ENCODE measurements at regions not wholly inside any gene's neighbourhood (a gene's known extent, or its start where the extent isn't known, plus 50 kb on each side); places are given as distances from the start of the nearest gene placed in this dataset.
"Not testable (repeated sequence)": the region's sequence is repeated elsewhere in the genome, so short reads cannot be mapped to it uniquely, and the experiment has no call there.

DNA sequence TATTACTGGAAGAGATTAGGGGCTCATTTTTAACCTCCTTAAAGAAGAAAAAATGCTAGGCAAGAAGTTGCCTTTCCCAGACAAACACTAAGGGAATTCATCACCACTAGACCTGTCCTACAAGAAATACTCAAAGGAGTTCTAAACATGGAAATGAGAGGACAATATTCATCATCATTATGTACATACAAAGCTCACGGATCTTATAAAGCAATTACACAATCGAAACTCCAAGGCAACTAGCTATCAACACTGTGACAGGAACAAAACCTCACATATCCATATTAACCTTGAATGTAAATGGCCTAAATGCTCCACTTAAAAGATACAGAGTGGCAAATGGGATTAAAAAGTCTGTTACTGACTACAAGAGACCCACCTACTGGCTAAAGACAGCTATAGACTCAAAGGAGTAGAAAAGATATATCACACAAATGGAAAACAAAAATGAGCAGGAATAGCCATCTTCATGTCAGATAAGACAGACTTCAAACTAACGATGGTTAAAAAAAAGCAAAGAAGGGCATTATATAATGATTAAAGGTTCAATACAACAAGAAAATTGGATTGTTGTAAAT lies 246.6 kb downstream of the ADRA2A start:
- Mint-ChIP-seq H3K9me3 (ENCODE audit: low read depth, unreplicated experiment) (no peaks in the 10 kb centered on the region), H3K27me3 (ENCODE audit: unreplicated experiment) (peaks cover 17% of the 10 kb centered on the region), H3K4me1 (ENCODE audit: low read depth, unreplicated experiment) (no peaks in the 10 kb centered on the region), H3K36me3 (ENCODE audit: insufficient read depth, unreplicated experiment) (no peaks in the 10 kb centered on the region), H3K4me3 (ENCODE audit: low read depth, unreplicated experiment) (no peak overlapping the region), H3K27ac (ENCODE audit: unreplicated experiment) (no peak overlapping the region)
- TF ChIP-seq, protein P1, sequence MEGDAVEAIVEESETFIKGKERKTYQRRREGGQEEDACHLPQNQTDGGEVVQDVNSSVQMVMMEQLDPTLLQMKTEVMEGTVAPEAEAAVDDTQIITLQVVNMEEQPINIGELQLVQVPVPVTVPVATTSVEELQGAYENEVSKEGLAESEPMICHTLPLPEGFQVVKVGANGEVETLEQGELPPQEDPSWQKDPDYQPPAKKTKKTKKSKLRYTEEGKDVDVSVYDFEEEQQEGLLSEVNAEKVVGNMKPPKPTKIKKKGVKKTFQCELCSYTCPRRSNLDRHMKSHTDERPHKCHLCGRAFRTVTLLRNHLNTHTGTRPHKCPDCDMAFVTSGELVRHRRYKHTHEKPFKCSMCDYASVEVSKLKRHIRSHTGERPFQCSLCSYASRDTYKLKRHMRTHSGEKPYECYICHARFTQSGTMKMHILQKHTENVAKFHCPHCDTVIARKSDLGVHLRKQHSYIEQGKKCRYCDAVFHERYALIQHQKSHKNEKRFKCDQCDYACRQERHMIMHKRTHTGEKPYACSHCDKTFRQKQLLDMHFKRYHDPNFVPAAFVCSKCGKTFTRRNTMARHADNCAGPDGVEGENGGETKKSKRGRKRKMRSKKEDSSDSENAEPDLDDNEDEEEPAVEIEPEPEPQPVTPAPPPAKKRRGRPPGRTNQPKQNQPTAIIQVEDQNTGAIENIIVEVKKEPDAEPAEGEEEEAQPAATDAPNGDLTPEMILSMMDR (IDR thresholded peaks at IDR 0.05; ENCODE audit: unreplicated experiment), result no peak
- no TSS peak for BruUV-seq (replicated peaks)
- intact Hi-C loops (cut with micrococcal nuclease; ENCODE audit: unreplicated experiment), result loop anchor here (1.0 kb wide), 1 partner anchor 247 kb away; no protein-coding TSS in a partner anchor
- DNase-seq, result no peak
- CTCF ChIA-PET, result interaction anchor here (0.7 to 1.2 kb wide), 2 partner anchors 247 to 568 kb away, joined by 3 to 8 read pairs; partner anchors contain the start of gene ADRA2A

DNA sequence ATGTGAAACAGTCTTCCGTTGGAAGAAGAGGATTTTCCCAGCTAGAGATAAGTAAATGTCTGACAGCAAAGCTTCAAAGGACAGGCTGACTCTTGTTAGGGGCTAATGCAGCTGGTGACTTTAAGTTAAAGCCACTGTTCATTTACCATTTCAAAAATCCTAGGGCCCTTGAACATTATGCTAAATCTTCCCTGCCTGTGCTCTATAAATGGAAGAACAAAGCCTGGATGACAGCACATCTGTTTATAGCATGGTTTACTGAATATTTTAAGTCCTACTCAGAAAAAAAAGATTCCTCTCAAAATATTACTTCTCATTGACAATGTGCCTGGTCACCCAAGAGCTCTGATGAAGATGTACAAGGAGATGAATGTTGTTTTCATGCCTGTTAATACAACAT lies 255.3 kb downstream of the ADRA2A start:
- DNase-seq; H3K4me1 Mint-ChIP-seq (ENCODE audit: low read depth, unreplicated experiment); H3K36me3 Mint-ChIP-seq (ENCODE audit: insufficient read depth, unreplicated experiment); H3K27ac Mint-ChIP-seq (ENCODE audit: unreplicated experiment); BruUV-seq (replicated peaks); CTCF ChIA-PET; H3K4me3 Mint-ChIP-seq (ENCODE audit: low read depth, unreplicated experiment); H3K9me3 Mint-ChIP-seq (ENCODE audit: low read depth, unreplicated experiment); intact Hi-C loops (cut with micrococcal nuclease; ENCODE audit: unreplicated experiment); H3K27me3 Mint-ChIP-seq (ENCODE audit: unreplicated experiment): not testable (repeated sequence)

DNA sequence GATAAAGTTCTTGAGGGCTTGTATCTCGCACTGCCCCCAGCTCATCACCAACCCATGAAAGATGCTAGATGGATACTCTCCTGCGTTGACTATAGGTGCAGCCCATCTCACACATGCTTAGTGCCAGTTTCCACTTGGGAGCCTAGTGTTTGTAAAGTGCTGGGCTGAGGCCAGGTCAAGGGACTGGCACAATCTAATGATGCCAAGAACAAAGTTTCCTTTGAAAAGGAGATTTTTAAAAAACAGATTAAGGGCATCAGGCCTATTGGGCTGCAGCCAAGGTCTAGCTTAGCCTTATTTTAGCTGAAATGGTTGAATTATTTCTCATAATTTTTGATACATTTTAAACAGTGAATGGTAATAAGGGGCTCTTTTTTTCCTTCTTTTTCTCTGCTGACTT lies 259.0 kb downstream of the ADRA2A start:
- Mint-ChIP-seq H3K4me3 (ENCODE audit: low read depth, unreplicated experiment) (no peak overlapping the region), H3K27me3 (ENCODE audit: unreplicated experiment) (no peaks in the 10 kb centered on the region), H3K4me1 (ENCODE audit: low read depth, unreplicated experiment) (no peaks in the 10 kb centered on the region), H3K36me3 (ENCODE audit: insufficient read depth, unreplicated experiment) (no peaks in the 10 kb centered on the region), H3K9me3 (ENCODE audit: low read depth, unreplicated experiment) (no peaks in the 10 kb centered on the region), H3K27ac (ENCODE audit: unreplicated experiment) (no peak overlapping the region)
- intact Hi-C loops (cut with micrococcal nuclease; ENCODE audit: unreplicated experiment), result no loop called here
- TF ChIP-seq, protein P1 (IDR thresholded peaks at IDR 0.05; ENCODE audit: unreplicated experiment), result no peak
- CTCF ChIA-PET, result no interaction called here
- no peak for DNase-seq
- no TSS peak for BruUV-seq (replicated peaks)

DNA sequence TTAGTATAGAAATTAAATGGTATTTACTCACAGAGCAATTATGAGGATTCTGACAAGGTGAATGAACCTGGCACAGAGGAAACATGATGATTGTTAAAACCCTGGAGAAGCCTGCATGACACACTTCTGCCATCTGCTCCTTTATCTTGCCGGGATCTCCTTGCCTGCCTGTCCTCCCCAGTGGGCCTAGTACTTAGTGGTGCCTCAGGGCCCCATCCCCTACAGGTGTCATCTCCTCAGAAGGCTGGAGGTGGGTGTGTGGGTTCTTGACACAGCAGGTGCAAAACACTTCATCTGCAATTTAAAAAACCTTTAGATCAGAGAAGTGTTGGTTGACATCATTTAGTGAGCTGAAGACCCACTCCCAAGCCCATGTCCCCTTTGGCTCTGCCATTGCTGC lies 261.2 kb downstream of the ADRA2A start:
- no TSS peak for BruUV-seq (replicated peaks)
- no peaks in the 10 kb centered on the region for H3K4me1 Mint-ChIP-seq (ENCODE audit: low read depth, unreplicated experiment)
- TF ChIP-seq, protein P1 (IDR thresholded peaks at IDR 0.05; ENCODE audit: unreplicated experiment), result no peak
- intact Hi-C loops (cut with micrococcal nuclease; ENCODE audit: unreplicated experiment), result no loop called here
- H3K4me3 Mint-ChIP-seq (ENCODE audit: low read depth, unreplicated experiment), result no peak overlapping the region
- H3K36me3 Mint-ChIP-seq (ENCODE audit: insufficient read depth, unreplicated experiment), result no peaks in the 10 kb centered on the region
- H3K27me3 Mint-ChIP-seq (ENCODE audit: unreplicated experiment), result no peaks in the 10 kb centered on the region
- DNase-seq, result no peak
- no peak overlapping the region for H3K27ac Mint-ChIP-seq (ENCODE audit: unreplicated experiment)
- CTCF ChIA-PET, result no interaction called here
- H3K9me3 Mint-ChIP-seq (ENCODE audit: low read depth, unreplicated experiment), result no peaks in the 10 kb centered on the region

DNA sequence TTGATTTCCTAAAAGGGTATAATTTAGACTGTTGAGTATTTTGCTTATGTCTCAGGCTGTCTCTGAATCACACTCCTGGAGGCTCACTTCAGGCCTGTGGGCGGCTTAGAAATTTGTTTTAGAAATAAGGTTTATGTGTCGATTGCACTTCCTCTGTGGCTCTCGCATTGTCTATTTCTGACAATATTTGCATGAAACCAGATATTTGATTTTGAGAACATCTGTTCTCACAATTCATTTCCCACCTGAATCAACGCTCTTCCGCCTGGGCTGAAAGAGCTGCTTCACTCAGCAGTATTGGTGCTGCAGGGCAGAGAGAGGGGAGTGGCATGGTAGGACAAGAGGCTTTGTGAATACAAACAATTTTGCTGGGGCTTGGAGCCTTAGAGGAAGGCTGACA lies 262.0 kb downstream of the ADRA2A start:
- CTCF ChIA-PET, result no interaction called here
- no peak for DNase-seq
- Mint-ChIP-seq H3K9me3 (ENCODE audit: low read depth, unreplicated experiment) (no peaks in the 10 kb centered on the region), H3K27ac (ENCODE audit: unreplicated experiment) (no peak overlapping the region), H3K27me3 (ENCODE audit: unreplicated experiment) (no peaks in the 10 kb centered on the region), H3K4me3 (ENCODE audit: low read depth, unreplicated experiment) (no peak overlapping the region), H3K36me3 (ENCODE audit: insufficient read depth, unreplicated experiment) (no peaks in the 10 kb centered on the region), H3K4me1 (ENCODE audit: low read depth, unreplicated experiment) (peaks cover 4% of the 10 kb centered on the region)
- intact Hi-C loops (cut with micrococcal nuclease; ENCODE audit: unreplicated experiment), result no loop called here
- BruUV-seq (replicated peaks), result no TSS peak
- TF ChIP-seq, protein P1 (IDR thresholded peaks at IDR 0.05; ENCODE audit: unreplicated experiment), result no peak
